ENCODE measurements at regions not wholly inside any gene's neighbourhood (a gene's known extent, or its start where the extent isn't known, plus 50 kb on each side); places are given as distances from the start of the nearest gene placed in this dataset.
"Not testable (repeated sequence)": the region's sequence is repeated elsewhere in the genome, so short reads cannot be mapped to it uniquely, and the experiment has no call there.

- DNase-seq: no peak
Measured at GRCh38 chr5:100186181-100186580, 349.0 kb upstream of the FAM174A start.

DNA sequence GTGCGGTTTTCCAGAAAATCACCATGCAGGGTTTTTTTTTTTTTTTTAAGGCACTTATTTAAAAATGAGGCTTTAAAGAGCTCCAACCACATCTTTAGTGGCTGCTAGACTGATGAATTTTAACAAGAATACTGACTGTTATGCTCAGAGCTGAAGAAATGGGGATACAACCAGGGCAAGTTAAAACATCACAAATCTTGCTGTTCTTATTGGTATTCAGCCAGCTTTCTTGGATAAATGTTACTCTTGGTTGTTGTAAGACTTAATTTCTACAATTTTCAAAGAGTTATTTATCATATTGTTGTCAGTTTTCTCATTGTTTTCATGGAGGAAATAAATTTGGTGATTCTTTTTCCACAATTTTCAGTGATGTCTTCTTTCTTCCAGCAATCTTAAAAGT, 352.8 kb upstream of the FAM174A start:
- no peak for DNase-seq

DNA sequence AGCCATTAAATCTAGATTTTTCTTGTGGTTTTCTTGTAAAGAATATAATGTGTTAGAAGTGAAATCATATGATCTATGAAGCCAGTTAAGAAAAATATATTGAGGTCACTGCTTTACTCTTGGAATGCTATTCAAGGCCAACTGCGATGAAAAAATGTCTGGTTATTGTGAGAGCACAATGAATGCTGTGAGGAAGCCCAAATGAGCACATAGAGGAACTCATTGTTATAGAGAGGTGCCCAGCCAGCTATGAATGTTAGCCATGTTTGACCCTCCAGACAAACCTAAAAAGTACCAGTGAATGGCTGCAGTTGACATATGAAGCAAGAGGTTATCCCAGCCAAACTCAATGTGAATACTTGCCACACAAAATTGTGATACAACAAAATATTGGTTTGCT, 359.8 kb upstream of the FAM174A start:
- DNase-seq: no peak

DNA sequence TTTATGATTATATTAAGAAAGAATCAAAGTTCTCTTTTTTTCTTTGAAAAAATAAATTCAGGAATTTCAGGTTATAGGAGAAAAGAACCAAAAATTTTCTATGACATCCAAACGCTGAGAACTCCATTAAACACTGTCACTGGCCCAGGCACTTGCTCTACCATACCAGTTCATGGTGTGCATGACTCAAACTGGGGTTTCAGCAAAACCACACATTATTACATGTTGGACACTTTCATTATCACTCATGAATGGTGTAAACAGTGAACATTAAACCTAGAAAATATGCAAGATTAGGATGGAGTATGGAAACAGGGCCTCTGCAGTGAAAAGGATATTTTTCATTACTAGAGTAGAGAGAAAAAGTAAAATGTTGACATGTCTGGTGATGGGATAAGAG, 369.9 kb upstream of the FAM174A start:
- no peak for DNase-seq

GRCh38 chr5:100161868-100162267, 373.3 kb upstream of the FAM174A start:
- DNase-seq: no peak

GRCh38 chr5:100157066-100157465, 378.1 kb upstream of the FAM174A start:
- DNase-seq: no peak

DNA sequence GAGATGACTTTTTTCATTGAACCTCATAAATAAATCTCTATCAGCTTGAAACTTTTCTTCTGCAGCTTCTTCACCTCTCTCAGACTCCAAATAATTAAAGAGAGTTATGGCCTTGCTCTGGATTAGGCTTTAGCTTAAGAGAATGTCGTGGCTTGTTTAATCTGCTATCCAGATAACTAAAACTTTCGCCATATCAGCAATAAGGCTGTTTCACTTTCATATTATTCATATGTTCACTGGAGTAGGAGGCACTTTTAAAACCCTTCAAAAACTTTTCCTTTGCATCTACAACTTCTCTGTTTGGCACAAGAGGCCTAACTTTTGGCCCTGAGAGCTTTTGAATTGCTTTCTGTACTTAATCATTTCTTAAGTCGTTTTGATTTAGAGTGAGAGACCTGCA, 386.9 kb upstream of the FAM174A start:
- DNase-seq: no peak

GRCh38 chr5:100142607-100143006, 392.6 kb upstream of the FAM174A start:
- no peak for DNase-seq

DNA sequence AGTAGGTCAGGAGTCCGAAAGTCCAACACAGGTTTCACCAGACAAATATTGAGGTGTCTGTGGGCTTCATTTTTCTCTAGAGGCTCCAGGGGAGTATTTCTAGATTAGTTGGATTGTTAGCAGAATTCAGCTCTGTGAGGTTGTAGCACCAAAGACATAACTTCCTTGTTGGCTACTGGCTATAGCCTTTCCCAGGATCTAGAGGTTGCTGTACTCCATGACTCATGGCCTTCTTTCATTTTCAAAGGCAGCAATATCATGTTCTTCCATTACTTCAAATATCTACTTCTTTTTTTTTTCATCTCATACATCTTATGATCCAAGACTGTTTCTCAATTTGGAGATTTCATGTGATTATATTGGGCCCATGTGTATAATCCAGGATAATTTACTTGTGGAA, 404.0 kb upstream of the FAM174A start:
- DNase-seq: no peak

DNA sequence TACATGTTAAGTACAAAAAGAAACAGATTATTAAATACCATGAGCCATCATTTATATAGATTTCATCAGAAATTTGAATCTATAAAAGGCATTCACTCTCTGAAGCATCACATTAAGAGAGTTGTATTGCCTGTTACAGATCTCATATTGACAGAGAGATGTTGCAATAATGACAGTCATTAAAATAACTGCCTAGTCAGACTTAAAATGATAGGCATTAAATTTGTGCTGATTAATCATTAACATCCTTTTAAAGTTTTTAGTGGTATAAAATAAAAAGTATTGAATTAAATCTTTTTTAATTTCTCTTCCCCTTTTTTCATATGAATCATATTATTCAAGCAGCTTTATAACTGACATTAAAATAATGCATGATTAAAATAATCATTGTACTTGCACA, 404.9 kb upstream of the FAM174A start:
- no peak for DNase-seq

GRCh38 chr5:100119903-100120302, 415.3 kb upstream of the FAM174A start:
- DNase-seq: no peak

DNA sequence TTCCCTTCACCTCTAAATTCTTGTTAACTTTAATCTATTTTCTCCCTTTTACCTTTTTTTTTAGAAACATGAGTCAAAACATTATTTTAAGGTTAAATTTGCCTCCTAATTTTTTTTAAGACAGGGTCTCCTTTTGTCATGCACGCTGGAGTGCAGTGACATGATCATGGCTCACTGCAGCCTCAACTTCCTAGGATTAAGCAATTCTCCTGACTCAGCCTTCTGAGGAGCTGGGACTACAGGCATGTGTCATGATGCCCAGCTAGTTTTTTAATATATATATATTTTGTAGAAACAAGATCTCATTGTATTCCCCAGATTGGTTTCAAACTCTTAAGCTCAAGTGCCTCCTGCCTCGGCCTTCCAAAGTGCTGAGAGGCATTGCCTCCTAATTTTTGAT, 424.7 kb upstream of the FAM174A start:
- no peak for DNase-seq

GRCh38 chr5:100108883-100109282, 426.3 kb upstream of the FAM174A start:
- no peak for DNase-seq

DNA sequence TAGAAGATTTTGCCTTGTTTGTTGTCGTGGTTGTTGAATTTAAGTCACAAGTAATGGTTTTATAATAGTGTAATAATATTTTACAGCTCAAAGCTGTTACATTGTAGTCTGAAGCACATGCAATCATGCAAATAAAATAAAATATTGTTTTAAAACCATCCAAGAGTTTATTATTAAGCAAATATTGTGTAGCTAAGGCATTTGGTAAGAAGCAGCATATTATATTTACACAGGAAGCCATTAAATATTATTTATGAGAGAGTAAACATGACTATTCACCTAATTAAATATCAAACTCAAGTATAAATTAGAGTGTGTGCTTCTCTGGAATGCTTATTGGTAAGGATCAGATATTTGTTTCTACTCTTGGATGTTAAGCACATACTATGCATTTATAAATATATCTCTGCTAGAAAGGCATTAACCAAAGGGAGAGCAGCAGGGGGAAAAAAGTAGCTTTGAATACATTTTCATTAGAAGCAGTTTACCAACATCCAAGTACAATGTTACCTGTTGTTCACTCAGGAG, 431.5 kb upstream of the FAM174A start:
- not testable (repeated sequence) for DNase-seq

- DNase-seq: not testable (repeated sequence)
Measured at GRCh38 chr5:100101466-100101865, 433.7 kb upstream of the FAM174A start.

- not testable (repeated sequence) for DNase-seq
Measured at GRCh38 chr5:100096328-100096727, 438.8 kb upstream of the FAM174A start.

DNA sequence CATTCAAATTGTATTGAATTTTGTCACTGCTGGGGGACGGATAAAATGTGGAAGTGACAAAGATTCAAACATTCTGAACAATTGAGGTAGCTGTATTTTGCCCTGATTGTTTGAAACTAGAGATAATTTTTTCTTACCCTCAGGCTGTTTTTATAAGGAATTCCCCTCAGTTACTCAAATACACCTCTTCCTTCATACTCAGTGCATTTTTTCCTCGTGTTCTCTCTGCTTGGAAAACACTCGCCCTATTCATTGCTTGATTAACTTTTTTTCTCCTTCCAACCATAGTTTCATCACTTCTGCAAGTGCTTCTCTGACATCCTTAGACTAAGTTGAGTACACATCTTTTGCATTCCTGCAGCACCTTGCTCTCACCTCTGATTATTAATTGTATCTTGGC, 454.5 kb upstream of the FAM174A start:
- not testable (repeated sequence) for DNase-seq

DNA sequence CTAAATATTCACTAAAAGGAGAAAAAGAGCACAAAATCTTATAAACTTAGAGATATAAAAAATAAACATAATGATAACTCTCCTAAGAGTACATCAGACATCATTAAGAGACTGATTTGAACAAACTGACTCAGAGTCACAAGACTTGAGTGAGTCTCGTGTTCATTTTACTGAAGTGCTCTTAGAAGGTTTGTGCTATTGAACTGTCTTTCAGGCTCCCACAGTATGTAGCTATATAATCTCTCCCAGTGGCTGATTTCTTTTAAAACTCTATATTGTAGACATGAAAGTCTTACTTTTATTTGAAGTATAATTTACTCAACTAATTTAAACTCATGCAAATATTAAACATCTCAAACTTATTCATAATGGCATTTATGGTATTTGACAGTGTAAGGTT, 456.0 kb upstream of the FAM174A start:
- not testable (repeated sequence) for DNase-seq

DNA sequence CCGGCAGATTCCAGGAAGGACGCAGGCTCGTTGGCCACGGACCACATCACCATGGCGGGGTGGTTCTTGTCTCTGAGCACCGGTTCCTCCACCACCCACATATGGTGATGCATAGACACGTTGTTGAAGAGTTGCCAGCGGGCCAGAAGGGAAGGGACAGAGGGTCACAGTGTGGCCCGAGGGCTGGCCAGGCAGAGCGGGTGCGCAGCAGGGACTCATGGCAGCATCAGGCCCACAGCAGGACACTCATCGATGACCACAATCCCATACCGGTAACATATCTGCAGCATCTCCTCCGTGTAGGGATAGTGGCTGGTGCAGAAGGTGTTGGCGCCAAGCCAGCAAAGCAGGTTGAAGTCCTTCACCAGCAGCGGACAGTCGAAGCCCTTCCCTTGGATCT, 469.2 kb upstream of the FAM174A start:
- not testable (repeated sequence) for DNase-seq

DNA sequence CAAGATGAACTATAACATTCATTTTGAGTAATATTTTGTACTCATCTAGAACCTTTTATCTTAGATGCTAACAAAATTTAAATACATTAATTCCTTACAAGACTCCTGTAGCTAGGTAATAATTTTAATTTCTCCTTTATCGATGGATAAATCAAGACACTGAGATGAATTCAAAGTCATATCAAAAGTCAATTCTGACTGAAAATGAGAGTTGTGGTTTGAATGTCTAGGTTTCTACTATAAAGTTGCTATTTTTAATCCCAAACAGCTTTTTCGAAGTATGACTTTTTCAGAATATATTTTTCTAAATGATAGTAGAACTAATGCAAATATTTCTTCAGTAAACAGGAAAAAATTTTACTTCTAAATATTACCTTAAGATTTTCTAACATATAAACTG, 491.7 kb upstream of the FAM174A start:
- no peak for DNase-seq

GRCh38 chr5:100026606-100027005, 508.6 kb upstream of the FAM174A start:
- DNase-seq: no peak

GRCh38 chr5:100023536-100023935, 511.6 kb upstream of the FAM174A start:
- DNase-seq: no peak

DNA sequence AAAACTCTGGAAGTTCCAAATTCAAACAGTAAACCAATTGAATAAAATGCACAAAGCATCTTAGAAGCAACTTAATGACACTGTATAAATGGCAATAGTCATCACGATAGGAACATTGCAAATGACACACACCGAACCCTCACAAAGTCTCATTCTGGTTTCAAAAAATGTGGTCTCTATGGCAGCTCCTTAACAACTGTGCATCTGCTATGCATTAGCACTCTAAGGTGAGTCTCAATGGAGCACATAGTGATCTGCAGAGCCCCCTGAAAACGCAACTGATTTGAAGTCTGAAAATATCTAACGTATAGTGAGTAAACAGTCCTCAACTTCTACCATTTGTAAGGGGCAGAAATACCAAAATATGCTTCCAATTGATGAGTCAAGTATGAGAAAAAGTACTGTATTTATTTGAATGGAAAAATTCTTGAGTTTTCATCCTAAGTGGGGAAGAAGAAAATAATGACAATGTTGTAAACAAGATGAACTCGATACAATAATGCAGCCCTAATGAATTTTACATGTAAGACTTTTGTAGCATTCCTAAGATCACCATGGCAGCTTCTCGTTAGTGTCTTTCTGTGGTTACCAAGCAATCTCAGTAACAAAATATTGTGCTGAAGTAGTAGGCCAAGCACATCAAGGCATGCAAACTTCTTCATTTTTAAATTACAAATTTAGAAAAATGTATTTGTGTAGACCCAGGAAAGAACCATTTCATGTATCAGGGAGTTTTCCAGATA, 517.5 kb upstream of the FAM174A start:
- no peak for DNase-seq

DNA sequence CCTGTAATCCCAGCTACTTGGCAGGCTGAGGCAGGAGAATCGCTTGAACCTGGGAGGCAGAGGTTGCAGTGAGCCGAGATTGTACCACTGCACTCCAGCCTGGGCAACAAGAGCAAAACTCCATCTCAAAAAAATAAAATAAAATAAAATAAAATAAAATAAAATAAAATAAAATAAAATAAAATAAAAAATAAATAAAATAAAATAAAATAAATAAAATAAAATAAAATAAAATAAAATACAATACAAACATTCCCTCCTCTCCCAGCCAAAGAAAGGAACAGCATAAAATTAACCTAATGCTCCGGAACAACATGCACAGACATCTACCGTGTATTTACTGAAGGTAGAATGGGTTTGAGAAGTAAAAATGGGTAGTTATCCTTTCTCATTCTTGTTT, 521.9 kb upstream of the FAM174A start:
- not testable (repeated sequence) for DNase-seq

DNA sequence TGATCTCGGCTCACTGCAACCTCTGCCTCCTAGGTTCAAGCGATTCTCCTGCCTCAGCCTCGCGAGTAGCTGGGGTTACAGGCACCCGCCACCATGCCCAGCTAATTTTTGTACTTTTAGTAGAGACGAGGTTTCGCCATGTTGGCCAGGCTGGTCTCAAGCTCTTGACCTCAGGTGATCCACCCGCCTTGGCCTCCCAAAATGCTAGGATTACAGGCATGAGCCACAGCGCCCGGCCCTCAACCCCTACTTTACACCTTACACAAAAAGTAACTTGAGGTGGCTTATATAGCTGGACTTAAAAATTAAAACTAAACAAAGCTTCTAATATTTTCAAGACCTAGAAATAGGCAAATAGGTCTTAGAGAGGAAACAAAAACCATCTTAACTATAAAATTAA, 524.0 kb upstream of the FAM174A start:
- not testable (repeated sequence) for DNase-seq
